ENCODE measurements at regions not wholly inside any gene's neighbourhood (a gene's known extent, or its start where the extent isn't known, plus 50 kb on each side); places are given as distances from the start of the nearest gene placed in this dataset.

GRCh38 chr2:211070547-211070946 lies 514.1 kb downstream of the CPS1 start (continued):
- no peak for TF ChIP-seq BCL11A (IDR thresholded peaks at IDR 0.05; ENCODE audit: low read depth in 2 of 2, low read length in 2 of 2)
